ENCODE measurements at regions not wholly inside any gene's neighbourhood (a gene's known extent, or its start where the extent isn't known, plus 50 kb on each side); places are given as distances from the start of the nearest gene placed in this dataset.
"Not testable (repeated sequence)": the region's sequence is repeated elsewhere in the genome, so short reads cannot be mapped to it uniquely, and the experiment has no call there.

GRCh38 chr14:48011484-48011883, 336.1 kb upstream of the MDGA2 start:
- TF ChIP-seq CTCF, POLR2A (IDR thresholded peaks at IDR 0.05): not testable (repeated sequence)

Data from adrenal gland (tissue), 5 donors.